Skeletal muscle tissue (tissue), 3 donors: ENCODE measurements at regions not wholly inside any gene's neighbourhood (a gene's known extent, or its start where the extent isn't known, plus 50 kb on each side); places are given as distances from the start of the nearest gene placed in this dataset.

ENCODE experiments used
- H3K27ac ChIP-seq: one replicate; pipeline ENCODE4 v1.7.0; 2013; ENCODE audit warnings: mild to moderate bottlenecking, low read depth, low read length, inconsistent platforms
- H3K27me3 ChIP-seq, 3 donors: one replicate each; pipeline ENCODE4 v1.7.0; 2013; ENCODE audit warnings: low read length in 3 of 3; ENCODE audit not compliant: control insufficient read depth in 3 of 3, insufficient read depth in 3 of 3
- H3K36me3 ChIP-seq, 3 donors: one replicate each; pipeline ENCODE4 v1.7.0; 2013; ENCODE audit warnings: low read length in 3 of 3; ENCODE audit not compliant: control insufficient read depth in 3 of 3, insufficient read depth in 3 of 3
- H3K4me1 ChIP-seq, 3 donors: one replicate each; pipeline ENCODE4 v1.7.0; 2013; ENCODE audit warnings: low read length in 3 of 3, mild to moderate bottlenecking in 3 of 3; ENCODE audit not compliant: control insufficient read depth in 3 of 3, insufficient read depth in 3 of 3
- H3K4me3 ChIP-seq, 3 donors: one replicate each; pipeline ENCODE4 v1.7.0; 2013; ENCODE audit warnings: low read length in 3 of 3
- H3K9ac ChIP-seq, 3 donors: one replicate each; pipeline ENCODE4 v1.7.0; 2013; ENCODE audit warnings: low read length in 3 of 3, mild to moderate bottlenecking in 3 of 3, moderate library complexity in 2 of 3, low read depth in 1 of 3
- H3K9me3 ChIP-seq, 3 donors: one replicate each; pipeline ENCODE4 v1.7.0; 2013; ENCODE audit warnings: low read length in 3 of 3; ENCODE audit not compliant: control insufficient read depth in 3 of 3
- donor health status: Osteomylitis.

- no peak overlapping the region for H3K4me3 ChIP-seq
- H3K9me3 ChIP-seq, result no peaks in the 10 kb centered on the region
- no peak overlapping the region for H3K27ac ChIP-seq
- H3K27me3 ChIP-seq, result no peaks in the 10 kb centered on the region
- H3K9ac ChIP-seq, result no peak overlapping the region
- H3K4me1 ChIP-seq, result no peaks in the 10 kb centered on the region
- no peaks in the 10 kb centered on the region for H3K36me3 ChIP-seq
Measured at GRCh38 chr13:90014038-90014437, 1333.4 kb upstream of the MIR17HG start.

- no peaks in the 10 kb centered on the region for H3K36me3 ChIP-seq
- H3K4me3 ChIP-seq, result no peak overlapping the region
- no peaks in the 10 kb centered on the region for H3K4me1 ChIP-seq
- H3K9ac ChIP-seq, result no peak overlapping the region
- H3K27ac ChIP-seq, result no peak overlapping the region
- H3K27me3 ChIP-seq, result no peaks in the 10 kb centered on the region
- H3K9me3 ChIP-seq, result no peaks in the 10 kb centered on the region
Measured at GRCh38 chr13:90015565-90016507, 1331.7 kb upstream of the MIR17HG start.

- H3K9me3 ChIP-seq, result no peaks in the 10 kb centered on the region
- no peaks in the 10 kb centered on the region for H3K4me1 ChIP-seq
- H3K27ac ChIP-seq, result no peak overlapping the region
- H3K36me3 ChIP-seq, result no peaks in the 10 kb centered on the region
- no peak overlapping the region for H3K4me3 ChIP-seq
- H3K9ac ChIP-seq, result no peak overlapping the region
- no peaks in the 10 kb centered on the region for H3K27me3 ChIP-seq
Measured at GRCh38 chr13:90016688-90017087, 1330.8 kb upstream of the MIR17HG start.

GRCh38 chr13:90020536-90021070 lies 1326.9 kb upstream of the MIR17HG start:
- Histone ChIP-seq H3K27me3 (no peaks in the 10 kb centered on the region), H3K36me3 (no peaks in the 10 kb centered on the region), H3K4me3 (no peak overlapping the region), H3K4me1 (no peaks in the 10 kb centered on the region), H3K9ac (no peak overlapping the region), H3K9me3 (no peaks in the 10 kb centered on the region), H3K27ac (no peak overlapping the region)

- H3K4me3 ChIP-seq, result no peak overlapping the region
- no peaks in the 10 kb centered on the region for H3K9me3 ChIP-seq
- H3K4me1 ChIP-seq, result no peaks in the 10 kb centered on the region
- no peaks in the 10 kb centered on the region for H3K36me3 ChIP-seq
- H3K27me3 ChIP-seq, result no peaks in the 10 kb centered on the region
- no peak overlapping the region for H3K27ac ChIP-seq
- H3K9ac ChIP-seq, result no peak overlapping the region
Measured at GRCh38 chr13:90027409-90027808, 1320.1 kb upstream of the MIR17HG start.

- no peaks in the 10 kb centered on the region for H3K36me3 ChIP-seq
- H3K4me1 ChIP-seq, result no peaks in the 10 kb centered on the region
- no peak overlapping the region for H3K27ac ChIP-seq
- H3K9me3 ChIP-seq, result no peaks in the 10 kb centered on the region
- no peak overlapping the region for H3K4me3 ChIP-seq
- H3K27me3 ChIP-seq, result no peaks in the 10 kb centered on the region
- H3K9ac ChIP-seq, result no peak overlapping the region
Measured at GRCh38 chr13:90032313-90032712, 1315.2 kb upstream of the MIR17HG start.

- H3K4me1 ChIP-seq, result no peaks in the 10 kb centered on the region
- no peaks in the 10 kb centered on the region for H3K27me3 ChIP-seq
- H3K27ac ChIP-seq, result no peak overlapping the region
- H3K9ac ChIP-seq, result no peak overlapping the region
- H3K36me3 ChIP-seq, result no peaks in the 10 kb centered on the region
- H3K9me3 ChIP-seq, result no peaks in the 10 kb centered on the region
- no peak overlapping the region for H3K4me3 ChIP-seq
Measured at GRCh38 chr13:90032841-90033493, 1314.5 kb upstream of the MIR17HG start.

- Histone ChIP-seq H3K36me3 (no peaks in the 10 kb centered on the region), H3K4me1 (no peaks in the 10 kb centered on the region), H3K27ac (no peak overlapping the region), H3K9ac (no peak overlapping the region), H3K9me3 (no peaks in the 10 kb centered on the region), H3K27me3 (no peaks in the 10 kb centered on the region), H3K4me3 (no peak overlapping the region)
Measured at GRCh38 chr13:90039516-90039915, 1308.0 kb upstream of the MIR17HG start.

GRCh38 chr13:90047600-90047999 lies 1299.9 kb upstream of the MIR17HG start:
- Histone ChIP-seq H3K36me3 (no peaks in the 10 kb centered on the region), H3K27ac (no peak overlapping the region), H3K9ac (no peak overlapping the region), H3K27me3 (no peaks in the 10 kb centered on the region), H3K4me3 (no peak overlapping the region), H3K9me3 (peaks cover 0 to 3% (median 0%) of the 10 kb centered on the region in 3 donors), H3K4me1 (no peaks in the 10 kb centered on the region)
